OCI-LY1 (cell line): ENCODE measurements at regions not wholly inside any gene's neighbourhood (a gene's known extent, or its start where the extent isn't known, plus 50 kb on each side); places are given as distances from the start of the nearest gene placed in this dataset.

Source experiments
- EZH2 ChIP-seq: fragments of 200-600 bp; sonication (generic), shearing (Covaris generic); IDR thresholded peaks from 2 replicates; pipeline ENCODE4 v1.8.0; 2017; ENCODE audit warnings: borderline replicate concordance, mixed run types, mild to moderate bottlenecking, antibody characterized with exemption, low read length, moderate library complexity, mixed read lengths
- TF ChIP-seq, protein P1 (sequence below): fragments of 200-600 bp; sonication (generic), shearing (Covaris generic); IDR thresholded peaks from 2 replicates; pipeline ENCODE4 v1.5.1; 2017; ENCODE audit warnings: mild to moderate bottlenecking, antibody characterized with exemption, low read length, moderate library complexity, mixed read lengths

DNA sequence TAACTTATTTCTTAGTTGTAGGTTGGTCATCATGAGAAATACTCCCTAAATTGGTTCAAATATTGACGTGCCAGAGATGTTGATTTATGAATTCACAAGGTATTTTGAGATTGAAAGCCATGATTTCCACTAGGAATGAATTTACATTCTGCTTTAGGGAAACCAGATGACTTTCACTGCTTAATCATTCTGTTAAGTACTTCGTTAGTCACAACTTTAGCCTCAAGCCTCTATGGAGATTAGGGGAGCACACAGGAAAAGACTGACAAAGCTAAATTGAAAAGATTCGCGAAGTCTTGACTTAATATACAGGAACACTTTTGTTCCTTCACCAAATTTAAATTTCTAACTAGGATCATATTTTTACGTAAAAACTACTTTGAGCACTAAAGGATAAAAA lies 250.4 kb upstream of the CACNA2D1 start:
- TF ChIP-seq, protein P1, sequence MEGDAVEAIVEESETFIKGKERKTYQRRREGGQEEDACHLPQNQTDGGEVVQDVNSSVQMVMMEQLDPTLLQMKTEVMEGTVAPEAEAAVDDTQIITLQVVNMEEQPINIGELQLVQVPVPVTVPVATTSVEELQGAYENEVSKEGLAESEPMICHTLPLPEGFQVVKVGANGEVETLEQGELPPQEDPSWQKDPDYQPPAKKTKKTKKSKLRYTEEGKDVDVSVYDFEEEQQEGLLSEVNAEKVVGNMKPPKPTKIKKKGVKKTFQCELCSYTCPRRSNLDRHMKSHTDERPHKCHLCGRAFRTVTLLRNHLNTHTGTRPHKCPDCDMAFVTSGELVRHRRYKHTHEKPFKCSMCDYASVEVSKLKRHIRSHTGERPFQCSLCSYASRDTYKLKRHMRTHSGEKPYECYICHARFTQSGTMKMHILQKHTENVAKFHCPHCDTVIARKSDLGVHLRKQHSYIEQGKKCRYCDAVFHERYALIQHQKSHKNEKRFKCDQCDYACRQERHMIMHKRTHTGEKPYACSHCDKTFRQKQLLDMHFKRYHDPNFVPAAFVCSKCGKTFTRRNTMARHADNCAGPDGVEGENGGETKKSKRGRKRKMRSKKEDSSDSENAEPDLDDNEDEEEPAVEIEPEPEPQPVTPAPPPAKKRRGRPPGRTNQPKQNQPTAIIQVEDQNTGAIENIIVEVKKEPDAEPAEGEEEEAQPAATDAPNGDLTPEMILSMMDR, result no peak
- TF ChIP-seq EZH2, result no peak
